Hepatocyte (in vitro differentiated cells): ENCODE measurements at regions not wholly inside any gene's neighbourhood (a gene's known extent, or its start where the extent isn't known, plus 50 kb on each side); places are given as distances from the start of the nearest gene placed in this dataset.

Experiments used
- CTCF ChIP-seq: fragments of 200-600 bp; sonication (generic); IDR thresholded peaks from 2 replicates; pipeline ENCODE4 v1.5.1; 2016; ENCODE audit warnings: antibody characterized with exemption, mild to moderate bottlenecking; ENCODE audit not compliant: poor library complexity
- EZH2 ChIP-seq: fragments of 200-600 bp; sonication (generic); IDR thresholded peaks from 2 replicates; pipeline ENCODE4 v1.6.1; 2016; ENCODE audit warnings: antibody characterized with exemption, mild to moderate bottlenecking, borderline replicate concordance

- no peak for TF ChIP-seq CTCF
- TF ChIP-seq EZH2, result no peak
These were observed 181.3 kb upstream of the UBE2E3 start for GRCh38 chr2:180799141-180799540.
